Fibroblast of lung (primary cell): ENCODE measurements at regions not wholly inside any gene's neighbourhood (a gene's known extent, or its start where the extent isn't known, plus 50 kb on each side); places are given as distances from the start of the nearest gene placed in this dataset.

Source experiments
- CTCF ChIP-seq, 2 donors: IDR thresholded peaks in 1 of 2; conservative IDR thresholded peaks in 1 of 2; 1 replicate in 1 of 2; 2 replicates in 1 of 2; pipeline ENCODE4 v1.5.1; 2011 to 2012; ENCODE audit warnings: low read length in 2 of 2, control low read depth in 1 of 2, inconsistent platforms in 1 of 2, low read depth in 1 of 2, mild to moderate bottlenecking in 1 of 2
- EZH2 ChIP-seq: IDR thresholded peaks from 2 replicates; pipeline ENCODE4 v1.5.1; 2012; ENCODE audit warnings: low read length, control low read depth, mild to moderate bottlenecking; ENCODE audit errors: missing control alignments

DNA sequence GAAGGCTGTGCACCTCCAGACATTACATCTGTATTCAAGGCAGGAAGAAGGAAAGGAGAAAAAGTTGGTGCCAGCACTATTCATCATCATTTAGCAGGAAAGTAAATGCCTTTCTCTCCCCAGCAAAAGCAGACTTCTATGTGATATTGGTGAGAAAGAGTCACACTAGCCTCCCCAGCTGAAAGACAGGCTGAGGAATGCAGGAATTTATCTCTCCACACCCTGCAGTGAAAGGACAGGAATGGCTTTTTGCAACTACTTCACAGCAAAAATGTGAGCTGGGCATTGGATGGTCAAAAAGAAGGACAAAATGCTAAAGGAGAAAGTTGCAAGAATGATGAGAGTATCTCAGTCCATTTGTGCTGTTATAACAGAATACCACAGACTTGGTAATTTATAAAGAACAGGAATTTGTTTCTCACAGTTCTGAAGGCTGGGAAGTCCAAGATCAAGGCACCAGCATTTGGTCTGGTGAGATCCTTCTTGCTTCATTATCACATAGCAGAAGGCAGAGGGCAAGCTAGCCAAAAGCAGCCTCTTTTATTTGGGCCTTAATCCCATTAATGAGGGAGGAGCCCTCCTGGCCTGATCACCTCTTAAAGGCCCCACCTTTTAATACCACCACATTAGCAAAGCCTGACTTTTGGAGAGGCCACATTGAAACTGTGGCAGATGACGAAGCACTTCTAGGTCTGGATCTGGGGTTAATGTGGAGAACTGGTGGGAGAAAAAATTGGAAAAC is 388.1 kb upstream of the SLC14A2 start:
- TF ChIP-seq EZH2, result no peak
- no peak for TF ChIP-seq CTCF (conservative IDR thresholded peaks at IDR 0.05 in 1 of 2, IDR thresholded peaks at IDR 0.05 in 1 of 2; ENCODE audit: low read depth in 1 of 2, low read length in 2 of 2)
